ENCODE measurements at regions not wholly inside any gene's neighbourhood (a gene's known extent, or its start where the extent isn't known, plus 50 kb on each side); places are given as distances from the start of the nearest gene placed in this dataset.

GRCh38 chr4:66872661-66873060 is 672.6 kb downstream of the CENPC start:
- TF ChIP-seq, protein P1, sequence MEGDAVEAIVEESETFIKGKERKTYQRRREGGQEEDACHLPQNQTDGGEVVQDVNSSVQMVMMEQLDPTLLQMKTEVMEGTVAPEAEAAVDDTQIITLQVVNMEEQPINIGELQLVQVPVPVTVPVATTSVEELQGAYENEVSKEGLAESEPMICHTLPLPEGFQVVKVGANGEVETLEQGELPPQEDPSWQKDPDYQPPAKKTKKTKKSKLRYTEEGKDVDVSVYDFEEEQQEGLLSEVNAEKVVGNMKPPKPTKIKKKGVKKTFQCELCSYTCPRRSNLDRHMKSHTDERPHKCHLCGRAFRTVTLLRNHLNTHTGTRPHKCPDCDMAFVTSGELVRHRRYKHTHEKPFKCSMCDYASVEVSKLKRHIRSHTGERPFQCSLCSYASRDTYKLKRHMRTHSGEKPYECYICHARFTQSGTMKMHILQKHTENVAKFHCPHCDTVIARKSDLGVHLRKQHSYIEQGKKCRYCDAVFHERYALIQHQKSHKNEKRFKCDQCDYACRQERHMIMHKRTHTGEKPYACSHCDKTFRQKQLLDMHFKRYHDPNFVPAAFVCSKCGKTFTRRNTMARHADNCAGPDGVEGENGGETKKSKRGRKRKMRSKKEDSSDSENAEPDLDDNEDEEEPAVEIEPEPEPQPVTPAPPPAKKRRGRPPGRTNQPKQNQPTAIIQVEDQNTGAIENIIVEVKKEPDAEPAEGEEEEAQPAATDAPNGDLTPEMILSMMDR (conservative IDR thresholded peaks at IDR 0.05; ENCODE audit: low read depth, low read length): no peak
- DNase-seq (ENCODE audit: low read depth): no peak
- no peak overlapping the region for H3K4me3 ChIP-seq (ENCODE audit: low read depth, low read length)

DNA sequence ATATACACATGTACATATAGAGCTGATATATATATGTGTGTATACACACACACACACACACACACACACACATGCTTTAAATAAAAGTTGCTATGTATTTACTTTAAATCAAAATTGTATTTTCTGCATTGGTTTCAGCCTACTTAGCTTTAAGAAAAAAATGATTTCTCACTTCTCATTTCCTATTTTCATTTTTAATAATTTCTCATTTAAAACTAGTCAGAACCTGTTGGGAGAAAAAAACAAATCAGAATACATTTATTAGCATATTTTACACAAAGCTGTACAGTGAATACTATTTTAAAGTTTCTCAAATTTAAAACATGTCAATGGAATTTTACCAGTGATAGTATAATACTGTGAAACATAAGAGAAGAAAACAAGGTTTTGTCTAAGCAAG is 681.8 kb downstream of the CENPC start:
- H3K4me3 ChIP-seq (ENCODE audit: low read depth, low read length): no peak overlapping the region
- TF ChIP-seq, protein P1 (conservative IDR thresholded peaks at IDR 0.05; ENCODE audit: low read depth, low read length): no peak
- no peak for DNase-seq (ENCODE audit: low read depth)

GRCh38 chr4:66855956-66856355 is 689.3 kb downstream of the CENPC start:
- no peak for DNase-seq (ENCODE audit: low read depth)
- TF ChIP-seq, protein P1 (conservative IDR thresholded peaks at IDR 0.05; ENCODE audit: low read depth, low read length): no peak
- no peak overlapping the region for H3K4me3 ChIP-seq (ENCODE audit: low read depth, low read length)

DNA sequence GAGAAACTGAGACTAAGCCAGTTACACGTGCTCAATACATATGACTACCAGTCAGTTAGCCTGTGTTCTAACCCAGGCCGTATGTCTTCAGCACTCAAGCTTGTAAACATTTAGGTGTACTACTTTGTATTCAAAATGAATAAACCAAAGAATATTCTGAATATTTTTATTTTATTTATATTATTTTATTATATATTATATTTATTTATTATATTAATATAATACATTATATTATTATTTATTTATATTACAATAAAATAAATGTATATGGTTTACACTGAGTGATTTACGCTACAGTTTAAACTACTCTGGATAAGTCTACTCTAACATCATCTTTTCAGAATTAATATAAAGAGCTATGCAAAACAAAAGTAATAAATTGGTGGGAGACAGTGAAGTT is 691.5 kb downstream of the CENPC start:
- H3K4me3 ChIP-seq (ENCODE audit: low read depth, low read length): no peak overlapping the region
- TF ChIP-seq, protein P1 (conservative IDR thresholded peaks at IDR 0.05; ENCODE audit: low read depth, low read length): no peak
- no peak for DNase-seq (ENCODE audit: low read depth)

- DNase-seq (ENCODE audit: low read depth): no peak
- TF ChIP-seq, protein P1 (conservative IDR thresholded peaks at IDR 0.05; ENCODE audit: low read depth, low read length): no peak
- H3K4me3 ChIP-seq (ENCODE audit: low read depth, low read length): no peak overlapping the region
Observed at GRCh38 chr4:66852843-66853242, 692.5 kb downstream of the CENPC start.

GRCh38 chr4:66849596-66849995 is 695.7 kb downstream of the CENPC start:
- no peak for DNase-seq (ENCODE audit: low read depth)
- no peak overlapping the region for H3K4me3 ChIP-seq (ENCODE audit: low read depth, low read length)
- TF ChIP-seq, protein P1 (conservative IDR thresholded peaks at IDR 0.05; ENCODE audit: low read depth, low read length): no peak

GRCh38 chr4:66842724-66843088 is 702.6 kb downstream of the CENPC start:
- TF ChIP-seq, protein P1 (conservative IDR thresholded peaks at IDR 0.05; ENCODE audit: low read depth, low read length): no peak
- no peak overlapping the region for H3K4me3 ChIP-seq (ENCODE audit: low read depth, low read length)
- no peak for DNase-seq (ENCODE audit: low read depth)
